CD14-positive monocyte (primary cell): ENCODE measurements at regions not wholly inside any gene's neighbourhood (a gene's known extent, or its start where the extent isn't known, plus 50 kb on each side); places are given as distances from the start of the nearest gene placed in this dataset.

Experiments used
- DNase-seq, 3 donors: peaks; one replicate each; pipeline ENCODE4 v3.0.0-alpha.2; 2011 to 2022
- H2AFZ ChIP-seq: 2 replicates; pipeline ENCODE4 v1.6.0; 2012; ENCODE audit warnings: mild to moderate bottlenecking, low read depth, low read length, inconsistent platforms; ENCODE audit not compliant: insufficient read depth, poor library complexity, severe bottlenecking
- H3K27ac ChIP-seq, 2 donors: 1 replicate in 1 of 2; 2 replicates in 1 of 2; pipeline ENCODE4 v1.5.1; 2012 to 2013; ENCODE audit warnings: low read length in 2 of 2, control low read depth in 1 of 2, inconsistent platforms in 1 of 2, low read depth in 1 of 2, mild to moderate bottlenecking in 1 of 2
- H3K27me3 ChIP-seq, 2 donors: one replicate each; pipeline versions ENCODE4 v1.6.0 to v1.6.1; 2011 to 2013; ENCODE audit warnings: low read length in 2 of 2; ENCODE audit not compliant: control insufficient read depth in 2 of 2, insufficient read depth in 2 of 2
- H3K36me3 ChIP-seq, 2 donors: replicated peaks in 1 of 2; 1 replicate in 1 of 2; 2 replicates in 1 of 2; pipeline versions ENCODE4 v1.5.1 to v1.6.1; 2012 to 2013; ENCODE audit warnings: low read length in 2 of 2, control low read depth in 1 of 2, inconsistent platforms in 1 of 2, mild to moderate bottlenecking in 1 of 2; ENCODE audit not compliant: insufficient read depth in 2 of 2, control insufficient read depth in 1 of 2
- H3K4me1 ChIP-seq, 2 donors: 1 replicate in 1 of 2; 2 replicates in 1 of 2; pipeline versions ENCODE4 v1.5.1 to v1.6.1; 2012 to 2013; ENCODE audit warnings: low read length in 2 of 2, control low read depth in 1 of 2, inconsistent platforms in 1 of 2, mild to moderate bottlenecking in 1 of 2, moderate library complexity in 1 of 2; ENCODE audit not compliant: insufficient read depth in 2 of 2, control insufficient read depth in 1 of 2
- H3K4me2 ChIP-seq: replicated peaks from 2 replicates; pipeline ENCODE3; 2012; ENCODE audit warnings: low read length, moderate library complexity, mild to moderate bottlenecking; ENCODE audit not compliant: poor library complexity, severe bottlenecking; ENCODE audit errors: extremely low read depth
- H3K4me3 ChIP-seq, 3 experiments: fragments of 200-600 bp in 1 of 3; sonication (generic) in 1 of 3; replicated peaks in 1 of 3; 1 replicate in 2 of 3; 2 replicates in 1 of 3; pipeline ENCODE4 v1.5.1; 2011 to 2013; ENCODE audit warnings: low read length in 3 of 3, mild to moderate bottlenecking in 3 of 3, control low read depth in 2 of 3, low read depth in 2 of 3, inconsistent platforms in 1 of 3, moderate library complexity in 1 of 3
- H3K79me2 ChIP-seq: 2 replicates; pipeline ENCODE4 v1.6.0; 2012; ENCODE audit warnings: mild to moderate bottlenecking, control low read depth, inconsistent platforms, low read length, moderate library complexity; ENCODE audit not compliant: insufficient read depth
- H3K9ac ChIP-seq: 2 replicates; pipeline ENCODE4 v1.6.0; 2017; ENCODE audit warnings: low read length, mild to moderate bottlenecking; ENCODE audit not compliant: insufficient read depth, poor library complexity, severe bottlenecking
- H3K9me3 ChIP-seq, 2 donors: replicated peaks in 1 of 2; 1 replicate in 1 of 2; 2 replicates in 1 of 2; pipeline versions ENCODE4 v1.5.1 to v1.6.1; 2012 to 2013; ENCODE audit warnings: low read length in 2 of 2, control low read depth in 1 of 2; ENCODE audit not compliant: control insufficient read depth in 1 of 2, insufficient read depth in 1 of 2
- H4K20me1 ChIP-seq: 2 replicates; pipeline ENCODE4 v1.6.0; 2012; ENCODE audit warnings: mild to moderate bottlenecking, low read length, control low read depth, moderate library complexity; ENCODE audit not compliant: insufficient read depth
- H3K27ac Mint-ChIP-seq, 7 donors: one replicate each; pipeline ENCODE4 v1.8.0; 2020; ENCODE audit warnings: mild to moderate bottlenecking in 7 of 7, mixed read lengths in 7 of 7, moderate library complexity in 6 of 7, inconsistent platforms in 2 of 7
- H3K27me3 Mint-ChIP-seq, 3 donors: one replicate each; pipeline ENCODE4 v1.8.0; 2021 to 2022; ENCODE audit warnings: low read depth in 3 of 3, mild to moderate bottlenecking in 3 of 3, mixed read lengths in 3 of 3, moderate library complexity in 3 of 3, inconsistent platforms in 1 of 3
- H3K36me3 Mint-ChIP-seq, 2 donors: one replicate each; pipeline ENCODE4 v1.8.0; 2020; ENCODE audit warnings: mixed read lengths in 2 of 2, inconsistent platforms in 1 of 2, mild to moderate bottlenecking in 1 of 2
- H3K4me1 Mint-ChIP-seq: one replicate; pipeline ENCODE4 v1.8.0; 2020; ENCODE audit warnings: mild to moderate bottlenecking, mixed read lengths
- H3K4me3 Mint-ChIP-seq, 2 donors: one replicate each; pipeline ENCODE4 v1.8.0; 2020; ENCODE audit warnings: mild to moderate bottlenecking in 2 of 2, mixed read lengths in 2 of 2, moderate library complexity in 1 of 2
- H3K9me3 Mint-ChIP-seq, 7 donors: one replicate each; pipeline ENCODE4 v1.8.0; 2020 to 2022; ENCODE audit warnings: mixed read lengths in 7 of 7, mild to moderate bottlenecking in 6 of 7, moderate library complexity in 6 of 7, inconsistent platforms in 2 of 7
- WGBS: methylation state at CpG from one replicate; pipeline ENCODE4 v1.1.5; 2013; ENCODE audit warnings: missing lambda C conversion rate; ENCODE audit not compliant: insufficient coverage; 5-methylcytosine and 5-hydroxymethylcytosine counted together
- intact Hi-C, 2 donors: fragments of 100-400 bp; cut with micrococcal nuclease; formaldehyde crosslinking; loops; one replicate each; pipeline versions ENCODE4 v1.15.0 to v1.15.1; 2023
- TF ChIP-seq, protein P1 (sequence below): fragments of 200-600 bp; IDR thresholded peaks from one replicate; pipeline ENCODE4 v1.8.0; 2022; ENCODE audit warnings: antibody characterized with exemption, mild to moderate bottlenecking

- Mint-ChIP-seq H3K9me3 (peaks cover 5 to 26% (median 13%) of the 10 kb centered on the region in 7 donors), H3K36me3 (no peaks in the 10 kb centered on the region), H3K4me1 (no peaks in the 10 kb centered on the region), H3K27ac (no peak overlapping the region), H3K27me3 (no peaks in the 10 kb centered on the region), H3K4me3 (no peak overlapping the region)
- intact Hi-C loops: no loop called here
- Histone ChIP-seq H3K4me1 (no peaks in the 10 kb centered on the region), H4K20me1 (no peaks in the 10 kb centered on the region), H3K36me3 (no peaks in the 10 kb centered on the region), H2AFZ (no peak overlapping the region), H3K27me3 (no peaks in the 10 kb centered on the region), H3K4me2 (no peak overlapping the region), H3K9me3 (peaks cover 19 to 29% of the 10 kb centered on the region in 2 donors), H3K4me3 (no peak overlapping the region), H3K9ac (no peak overlapping the region), H3K27ac (no peak overlapping the region), H3K79me2 (no peaks in the 10 kb centered on the region)
- DNase-seq: no peak
- no CpG with 5 or more reads among the region's 2 CpGs for WGBS
- TF ChIP-seq, protein P1, sequence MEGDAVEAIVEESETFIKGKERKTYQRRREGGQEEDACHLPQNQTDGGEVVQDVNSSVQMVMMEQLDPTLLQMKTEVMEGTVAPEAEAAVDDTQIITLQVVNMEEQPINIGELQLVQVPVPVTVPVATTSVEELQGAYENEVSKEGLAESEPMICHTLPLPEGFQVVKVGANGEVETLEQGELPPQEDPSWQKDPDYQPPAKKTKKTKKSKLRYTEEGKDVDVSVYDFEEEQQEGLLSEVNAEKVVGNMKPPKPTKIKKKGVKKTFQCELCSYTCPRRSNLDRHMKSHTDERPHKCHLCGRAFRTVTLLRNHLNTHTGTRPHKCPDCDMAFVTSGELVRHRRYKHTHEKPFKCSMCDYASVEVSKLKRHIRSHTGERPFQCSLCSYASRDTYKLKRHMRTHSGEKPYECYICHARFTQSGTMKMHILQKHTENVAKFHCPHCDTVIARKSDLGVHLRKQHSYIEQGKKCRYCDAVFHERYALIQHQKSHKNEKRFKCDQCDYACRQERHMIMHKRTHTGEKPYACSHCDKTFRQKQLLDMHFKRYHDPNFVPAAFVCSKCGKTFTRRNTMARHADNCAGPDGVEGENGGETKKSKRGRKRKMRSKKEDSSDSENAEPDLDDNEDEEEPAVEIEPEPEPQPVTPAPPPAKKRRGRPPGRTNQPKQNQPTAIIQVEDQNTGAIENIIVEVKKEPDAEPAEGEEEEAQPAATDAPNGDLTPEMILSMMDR: no peak
Observed at GRCh38 chr5:20985754-20986153, 997.8 kb upstream of the CDH18 start.

DNA sequence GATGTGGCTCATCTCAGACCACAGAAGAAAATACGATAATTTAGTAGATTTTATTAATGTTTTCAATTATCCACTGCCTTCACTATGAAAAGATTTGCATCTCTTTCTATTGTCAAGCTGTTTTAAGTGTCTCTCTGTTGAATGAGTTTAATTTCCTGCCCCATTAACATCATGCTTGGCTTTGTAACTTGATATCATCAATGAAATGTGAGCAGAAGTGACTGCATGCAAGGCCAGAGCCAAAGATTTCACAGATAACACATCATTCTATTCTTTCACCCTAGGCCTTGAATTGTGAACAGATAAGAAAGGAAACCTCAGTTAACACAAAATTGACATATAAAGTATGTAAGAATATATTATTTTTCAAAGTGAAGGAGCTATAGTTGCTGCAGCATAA lies 986.4 kb upstream of the CDH18 start:
- intact Hi-C loops: no loop called here
- no peak overlapping the region for H3K9ac ChIP-seq
- TF ChIP-seq, protein P1: no peak
- H3K27me3 ChIP-seq: no peaks in the 10 kb centered on the region
- no peaks in the 10 kb centered on the region for H4K20me1 ChIP-seq
- H3K27ac Mint-ChIP-seq: no peak overlapping the region
- no peak overlapping the region for H2AFZ ChIP-seq
- H3K27me3 Mint-ChIP-seq: no peaks in the 10 kb centered on the region
- no peaks in the 10 kb centered on the region for H3K4me1 ChIP-seq
- H3K4me2 ChIP-seq: no peak overlapping the region
- no peaks in the 10 kb centered on the region for H3K36me3 Mint-ChIP-seq
- no peak for DNase-seq
- no peak overlapping the region for H3K27ac ChIP-seq
- no peak overlapping the region for H3K4me3 Mint-ChIP-seq
- WGBS: no CpG with 5 or more reads among the region's 1 CpG
- no peaks in the 10 kb centered on the region for H3K4me1 Mint-ChIP-seq
- no peak overlapping the region for H3K4me3 ChIP-seq
- H3K79me2 ChIP-seq: no peaks in the 10 kb centered on the region
- H3K36me3 ChIP-seq: no peaks in the 10 kb centered on the region
- peaks cover 0 to 8% of the 10 kb centered on the region in 2 donors for H3K9me3 ChIP-seq
- H3K9me3 Mint-ChIP-seq: peaks cover 0 to 4% (median 0%) of the 10 kb centered on the region in 7 donors
